ENCODE measurements at regions not wholly inside any gene's neighbourhood (a gene's known extent, or its start where the extent isn't known, plus 50 kb on each side); places are given as distances from the start of the nearest gene placed in this dataset.

- DNase-seq (ENCODE audit: low read depth, low spot score) = no peak
Measured at GRCh38 chr18:25453556-25454269, 101.7 kb upstream of the ZNF521 start.

- no peak for DNase-seq (ENCODE audit: low read depth, low spot score)
Measured at GRCh38 chr18:25451077-25451658, 99.2 kb upstream of the ZNF521 start.

GRCh38 chr18:25449046-25449445 lies 97.1 kb upstream of the ZNF521 start:
- no peak for DNase-seq (ENCODE audit: low read depth, low spot score)

DNA sequence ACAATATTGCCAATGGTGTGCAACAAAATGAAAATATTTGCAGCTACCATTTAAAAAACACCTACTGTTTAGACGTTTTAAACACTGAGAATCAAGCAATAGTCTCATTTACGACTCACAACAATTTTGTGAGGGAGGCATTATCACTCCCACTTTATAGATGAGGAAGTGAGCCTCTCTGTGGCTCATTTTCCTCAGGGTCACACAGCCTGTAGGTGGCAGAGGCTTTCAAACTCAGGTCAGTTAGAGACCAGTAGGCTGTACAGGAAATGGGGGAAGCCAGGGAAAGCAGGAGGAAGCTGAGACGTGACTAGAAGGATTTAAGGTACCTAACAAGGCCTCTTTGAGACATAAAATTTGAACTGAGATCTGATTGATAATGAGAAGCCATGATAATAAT lies 95.0 kb upstream of the ZNF521 start:
- DNase-seq (ENCODE audit: low read depth, low spot score) = no peak

DNA sequence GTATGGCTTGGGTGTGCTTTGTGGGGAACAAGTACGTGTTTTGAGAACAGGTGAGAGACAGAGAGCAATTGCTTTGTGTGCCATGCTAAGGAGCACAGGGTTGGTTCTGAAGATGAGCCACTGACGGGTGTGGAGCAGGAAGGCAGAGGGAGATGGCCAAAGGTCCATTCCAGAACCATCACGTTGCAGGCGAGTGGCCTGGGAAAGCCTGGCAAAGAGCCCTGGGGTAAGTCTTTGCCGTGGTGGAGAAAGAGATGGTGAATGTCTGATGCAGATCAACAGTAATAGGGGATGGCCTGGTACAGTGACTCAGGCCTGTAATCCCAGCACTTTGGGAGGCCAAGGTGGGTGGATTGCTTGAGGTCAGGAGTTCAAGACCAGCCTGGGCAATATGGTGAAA lies 93.5 kb upstream of the ZNF521 start:
- no peak for DNase-seq (ENCODE audit: low read depth, low spot score)

DNA sequence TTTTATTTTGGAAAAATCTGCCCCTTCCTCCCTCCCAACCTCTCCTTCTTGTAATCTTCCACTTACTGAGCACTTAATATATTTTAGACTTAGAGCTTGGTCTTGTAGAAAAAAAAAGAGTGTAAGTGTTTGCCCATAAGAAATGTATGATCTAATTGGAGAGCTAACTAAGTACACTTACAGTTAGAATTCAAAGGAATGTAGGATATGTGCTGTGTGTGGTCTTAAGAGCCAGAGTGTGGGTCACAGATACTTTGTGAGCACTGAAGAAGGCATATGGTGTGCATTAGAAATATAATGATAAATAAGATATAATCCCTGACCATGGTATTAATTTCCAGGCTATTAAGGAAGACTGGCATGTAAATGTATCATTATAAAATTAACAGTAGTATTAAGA lies 91.8 kb upstream of the ZNF521 start:
- no peak for DNase-seq (ENCODE audit: low read depth, low spot score)

DNA sequence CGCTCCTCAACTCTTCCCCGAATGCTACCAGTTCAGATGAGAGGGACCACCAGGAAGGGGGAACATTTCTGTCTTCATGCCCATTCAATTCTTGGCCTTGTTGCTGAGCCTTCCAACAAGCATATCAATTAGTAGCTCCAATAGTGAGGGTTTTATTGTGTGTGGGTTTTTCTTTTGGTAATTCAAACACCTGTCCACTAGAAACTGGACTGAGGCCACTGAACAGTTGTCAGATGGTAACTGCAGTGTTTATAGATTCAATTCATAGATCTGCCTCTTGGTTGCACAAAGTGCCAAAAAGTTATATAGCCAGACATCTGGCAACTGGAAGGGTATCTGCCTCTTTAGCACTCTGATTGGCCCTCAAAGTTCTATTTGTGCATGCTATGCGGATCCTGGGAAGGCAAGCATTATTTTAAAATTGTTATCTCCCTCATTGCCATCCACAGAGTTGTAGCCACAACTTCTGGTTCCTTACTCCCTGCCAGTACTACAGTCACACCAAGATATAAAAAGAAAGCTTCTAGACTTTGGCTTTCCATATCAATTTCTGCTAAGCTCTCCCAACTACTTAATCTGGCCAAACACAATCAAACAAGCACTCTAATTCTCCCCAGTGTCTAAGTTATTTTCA lies 83.3 kb upstream of the ZNF521 start:
- DNase-seq (ENCODE audit: low read depth, low spot score) = no peak

- no peak for DNase-seq (ENCODE audit: low read depth, low spot score)
Measured at GRCh38 chr18:25434745-25435144, 82.8 kb upstream of the ZNF521 start.

DNA sequence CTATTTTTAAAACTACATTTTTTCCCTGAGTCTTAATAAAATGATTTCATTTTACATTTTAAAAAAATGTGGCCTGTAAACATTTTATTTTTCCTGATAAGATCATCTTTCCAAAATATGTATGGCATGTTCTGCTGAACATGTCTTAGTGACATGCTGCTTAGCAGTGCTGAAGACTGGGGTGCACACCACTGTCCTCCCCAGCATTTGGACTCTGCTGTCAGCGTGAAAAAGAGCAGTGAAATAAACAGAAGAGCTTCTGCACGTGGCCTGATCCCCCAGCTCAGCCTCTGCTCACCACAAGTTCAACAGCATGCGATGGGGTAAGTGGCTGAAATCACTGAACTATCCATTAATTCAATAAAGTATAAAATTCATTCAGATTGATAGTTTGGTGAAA lies 81.6 kb upstream of the ZNF521 start:
- DNase-seq (ENCODE audit: low read depth, low spot score) = no peak

DNA sequence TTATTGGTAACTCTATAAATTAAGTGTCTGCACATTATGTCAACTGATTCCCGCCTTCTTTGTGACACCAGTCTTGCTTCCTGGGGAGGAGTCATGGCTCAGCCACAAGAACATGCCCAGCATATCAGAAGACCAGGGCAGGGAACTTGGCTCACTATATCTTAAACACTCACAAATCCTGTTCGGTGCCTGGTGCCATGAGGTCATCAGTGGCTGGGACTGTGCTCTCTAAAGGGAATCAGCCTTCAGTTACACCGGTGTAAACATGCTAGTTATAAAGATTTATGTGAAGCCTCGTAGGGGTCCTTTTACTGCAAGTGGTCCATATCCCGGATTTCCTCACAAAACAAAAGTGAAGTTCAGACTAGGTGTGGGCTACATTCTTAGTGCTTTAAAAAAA lies 73.1 kb upstream of the ZNF521 start:
- DNase-seq (ENCODE audit: low read depth, low spot score) = no peak

GRCh38 chr18:25423760-25424159 lies 71.8 kb upstream of the ZNF521 start:
- DNase-seq (ENCODE audit: low read depth, low spot score) = no peak

- no peak for DNase-seq (ENCODE audit: low read depth, low spot score)
Measured at GRCh38 chr18:25423267-25423666, 71.3 kb upstream of the ZNF521 start.

DNA sequence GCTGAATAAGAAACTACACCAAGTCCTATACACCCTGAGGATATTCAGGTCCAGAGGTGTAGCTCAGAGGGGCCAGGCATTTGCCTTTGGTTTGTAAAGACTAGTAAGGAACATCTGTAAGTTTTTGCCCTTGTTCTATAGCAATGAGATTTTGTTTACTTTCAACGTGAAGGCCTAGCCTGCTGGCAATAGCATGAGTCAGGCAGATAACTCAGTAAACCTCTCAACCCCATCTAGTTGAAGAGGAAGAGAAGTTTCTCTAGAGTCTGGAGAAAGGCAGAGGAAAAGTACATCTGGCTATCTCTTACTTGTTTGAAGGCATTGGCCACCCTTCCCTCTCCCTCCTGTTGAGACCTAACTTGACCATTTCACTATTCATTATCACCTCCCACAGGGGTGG lies 70.3 kb upstream of the ZNF521 start:
- no peak for DNase-seq (ENCODE audit: low read depth, low spot score)

GRCh38 chr18:25420077-25420825 lies 68.3 kb upstream of the ZNF521 start:
- no peak for DNase-seq (ENCODE audit: low read depth, low spot score)

DNA sequence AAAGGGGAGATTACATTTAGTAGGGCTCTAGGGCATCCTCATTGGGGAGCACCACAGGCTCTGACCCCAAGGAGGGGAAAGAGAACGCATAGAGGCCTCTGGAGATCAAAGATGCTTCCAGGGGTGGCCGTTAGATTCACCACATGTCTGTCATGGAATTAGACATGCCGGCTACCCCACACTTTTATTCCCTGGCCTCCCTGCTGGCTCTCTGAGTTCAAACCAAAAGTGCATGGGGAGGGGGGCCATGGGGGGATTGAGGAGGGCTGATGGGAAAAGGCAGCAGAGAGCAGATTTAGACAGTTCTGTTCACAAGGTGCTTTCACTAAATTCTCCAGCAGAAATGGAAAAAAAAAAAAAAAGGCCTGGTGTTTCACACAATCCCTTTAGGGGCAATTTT lies 64.4 kb upstream of the ZNF521 start:
- no peak for DNase-seq (ENCODE audit: low read depth, low spot score)

DNA sequence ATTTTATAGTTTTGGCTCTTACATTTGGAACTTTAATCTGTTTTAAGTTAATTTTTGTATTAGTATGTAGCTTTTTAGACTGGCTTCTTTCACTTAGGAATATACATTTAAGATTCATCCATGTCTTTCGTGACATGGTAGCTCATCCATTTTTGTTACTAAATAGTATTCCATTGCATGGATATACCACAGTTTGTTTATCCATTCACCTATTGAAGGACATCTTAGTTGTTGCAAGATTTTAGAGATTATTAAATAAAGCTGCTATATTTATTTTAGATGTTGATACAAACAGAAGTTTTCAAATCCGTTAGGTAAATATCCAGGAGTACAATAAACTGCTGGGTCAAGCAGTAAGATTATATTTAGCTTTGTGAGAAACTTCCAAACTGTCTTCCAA lies 58.0 kb upstream of the ZNF521 start:
- no peak for DNase-seq (ENCODE audit: low read depth, low spot score)

- DNase-seq (ENCODE audit: low read depth, low spot score) = no peak
Measured at GRCh38 chr18:25408293-25408692, 56.3 kb upstream of the ZNF521 start.

Measured in brain pericyte (primary cell).